Spleen (tissue), 7 donors: ENCODE measurements at regions not wholly inside any gene's neighbourhood (a gene's known extent, or its start where the extent isn't known, plus 50 kb on each side); places are given as distances from the start of the nearest gene placed in this dataset.

ENCODE experiments used
- POLR2AphosphoS5 ChIP-seq, 3 donors: sonication (generic); formaldehyde crosslinking; IDR thresholded peaks; one replicate each; pipeline ENCODE4 v1.5.1; 2017; ENCODE audit warnings: antibody characterized with exemption in 3 of 3
- TF ChIP-seq, protein P1 (sequence below), 11 experiments: fragments of 200-600 bp in 7 of 11; fragments of 450-650 bp in 4 of 11; sonication (generic) in 4 of 11; IDR thresholded peaks in 8 of 11; conservative IDR thresholded peaks in 3 of 11; 1 replicate in 7 of 11; 2 replicates in 4 of 11; pipeline versions ENCODE4 v1.4.0 to v1.8.0; 2016 to 2021; ENCODE audit warnings: antibody characterized with exemption in 11 of 11, inconsistent platforms in 4 of 11, mild to moderate bottlenecking in 1 of 11
- donor health status: DM: no; HTN: no; CAD: no; lungs with moderate emphysema.
- donor health status: DM: no; HTN: no; CAD: no.
- donor health status: DM: no; HTN: no; CAD: no.

GRCh38 chr5:88140856-88141752, 127.5 kb downstream of the TMEM161B start:
- TF ChIP-seq, protein P1, sequence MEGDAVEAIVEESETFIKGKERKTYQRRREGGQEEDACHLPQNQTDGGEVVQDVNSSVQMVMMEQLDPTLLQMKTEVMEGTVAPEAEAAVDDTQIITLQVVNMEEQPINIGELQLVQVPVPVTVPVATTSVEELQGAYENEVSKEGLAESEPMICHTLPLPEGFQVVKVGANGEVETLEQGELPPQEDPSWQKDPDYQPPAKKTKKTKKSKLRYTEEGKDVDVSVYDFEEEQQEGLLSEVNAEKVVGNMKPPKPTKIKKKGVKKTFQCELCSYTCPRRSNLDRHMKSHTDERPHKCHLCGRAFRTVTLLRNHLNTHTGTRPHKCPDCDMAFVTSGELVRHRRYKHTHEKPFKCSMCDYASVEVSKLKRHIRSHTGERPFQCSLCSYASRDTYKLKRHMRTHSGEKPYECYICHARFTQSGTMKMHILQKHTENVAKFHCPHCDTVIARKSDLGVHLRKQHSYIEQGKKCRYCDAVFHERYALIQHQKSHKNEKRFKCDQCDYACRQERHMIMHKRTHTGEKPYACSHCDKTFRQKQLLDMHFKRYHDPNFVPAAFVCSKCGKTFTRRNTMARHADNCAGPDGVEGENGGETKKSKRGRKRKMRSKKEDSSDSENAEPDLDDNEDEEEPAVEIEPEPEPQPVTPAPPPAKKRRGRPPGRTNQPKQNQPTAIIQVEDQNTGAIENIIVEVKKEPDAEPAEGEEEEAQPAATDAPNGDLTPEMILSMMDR (IDR thresholded peaks at IDR 0.05 in 8 of 11, conservative IDR thresholded peaks at IDR 0.05 in 3 of 11) = peak in 10 of 11 experiments; percentile 37 to 84 (median 65)
- peak; percentile 25 to 79 (median 71) for TF ChIP-seq POLR2AphosphoS5 (IDR thresholded peaks at IDR 0.05)
